ENCODE measurements at regions not wholly inside any gene's neighbourhood (a gene's known extent, or its start where the extent isn't known, plus 50 kb on each side); places are given as distances from the start of the nearest gene placed in this dataset.

DNA sequence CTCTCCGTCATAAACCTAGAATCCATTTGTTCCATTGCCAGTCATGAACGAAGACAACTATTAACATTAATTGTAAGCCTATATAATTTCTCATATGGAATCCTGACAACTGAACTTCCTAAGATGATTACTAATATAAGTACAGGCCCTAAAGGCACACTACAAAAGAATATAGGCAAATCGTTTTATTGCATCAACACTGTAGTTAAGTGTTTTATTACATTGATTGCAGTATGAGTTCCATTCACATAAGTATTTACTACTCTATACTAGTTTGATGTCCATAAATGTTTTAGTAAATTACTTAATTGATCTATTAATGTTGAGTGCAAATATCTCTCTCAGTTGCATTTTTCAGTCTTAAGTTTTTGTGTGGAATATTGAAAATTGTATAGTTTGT is 113.1 kb upstream of the SEMA3C start:
- no peak for TF ChIP-seq POLR2A (IDR thresholded peaks at IDR 0.05; ENCODE audit: low read depth)
- TF ChIP-seq, protein P1, sequence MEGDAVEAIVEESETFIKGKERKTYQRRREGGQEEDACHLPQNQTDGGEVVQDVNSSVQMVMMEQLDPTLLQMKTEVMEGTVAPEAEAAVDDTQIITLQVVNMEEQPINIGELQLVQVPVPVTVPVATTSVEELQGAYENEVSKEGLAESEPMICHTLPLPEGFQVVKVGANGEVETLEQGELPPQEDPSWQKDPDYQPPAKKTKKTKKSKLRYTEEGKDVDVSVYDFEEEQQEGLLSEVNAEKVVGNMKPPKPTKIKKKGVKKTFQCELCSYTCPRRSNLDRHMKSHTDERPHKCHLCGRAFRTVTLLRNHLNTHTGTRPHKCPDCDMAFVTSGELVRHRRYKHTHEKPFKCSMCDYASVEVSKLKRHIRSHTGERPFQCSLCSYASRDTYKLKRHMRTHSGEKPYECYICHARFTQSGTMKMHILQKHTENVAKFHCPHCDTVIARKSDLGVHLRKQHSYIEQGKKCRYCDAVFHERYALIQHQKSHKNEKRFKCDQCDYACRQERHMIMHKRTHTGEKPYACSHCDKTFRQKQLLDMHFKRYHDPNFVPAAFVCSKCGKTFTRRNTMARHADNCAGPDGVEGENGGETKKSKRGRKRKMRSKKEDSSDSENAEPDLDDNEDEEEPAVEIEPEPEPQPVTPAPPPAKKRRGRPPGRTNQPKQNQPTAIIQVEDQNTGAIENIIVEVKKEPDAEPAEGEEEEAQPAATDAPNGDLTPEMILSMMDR (IDR thresholded peaks at IDR 0.05): no peak

All from esophagus muscularis mucosa (tissue), 3 donors.